HG03175 (cell line): ENCODE measurements at regions not wholly inside any gene's neighbourhood (a gene's known extent, or its start where the extent isn't known, plus 50 kb on each side); places are given as distances from the start of the nearest gene placed in this dataset.

Experiments used
- ATAC-seq: cut with Tn5 transposase; IDR thresholded peaks from one replicate; pipeline ENCODE4 v1.9.1; 2021; ENCODE audit warnings: mild to moderate bottlenecking, moderate library complexity; ENCODE audit not compliant: unreplicated experiment

GRCh38 chr4:65737672-65738071 is 67.4 kb upstream of the EPHA5 start:
- no peak for ATAC-seq

DNA sequence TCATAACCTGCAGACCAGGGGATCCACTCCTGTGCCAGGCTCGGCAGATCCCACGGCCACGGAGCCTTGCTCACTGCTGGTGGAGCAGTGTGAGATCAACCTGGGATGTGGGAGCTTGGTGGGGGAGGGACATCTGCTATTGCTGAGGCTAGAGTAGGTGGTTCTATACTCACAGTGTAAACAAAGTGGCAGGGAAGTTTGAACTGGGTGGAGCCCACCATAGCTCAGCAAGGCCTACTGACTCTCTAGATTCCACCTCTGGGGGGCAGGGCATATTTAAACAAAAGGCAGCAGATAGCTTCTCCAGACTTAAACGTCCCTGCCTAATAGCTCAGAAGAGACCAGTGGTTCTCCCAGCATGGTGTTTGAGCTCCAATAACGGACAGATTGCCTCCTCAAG is 54.7 kb upstream of the EPHA5 start:
- ATAC-seq = no peak
